ENCODE measurements at regions not wholly inside any gene's neighbourhood (a gene's known extent, or its start where the extent isn't known, plus 50 kb on each side); places are given as distances from the start of the nearest gene placed in this dataset.

- no peaks in the 10 kb centered on the region for H3K27me3 ChIP-seq (ENCODE audit: insufficient read depth, insufficient read length)
- peak; percentile 42 for DNase-seq (ENCODE audit: low read depth, low spot score)
- TF ChIP-seq SUZ12 (IDR thresholded peaks at IDR 0.05; ENCODE audit: extremely low read depth, insufficient read depth, insufficient read length) (no peak), ZNF274 (IDR thresholded peaks at IDR 0.05; ENCODE audit: low read depth, low read length) (no peak), YY1 (IDR thresholded peaks at IDR 0.05; ENCODE audit: insufficient read depth, insufficient read length) (no peak)
- no peak overlapping the region for H3K4me3 ChIP-seq (ENCODE audit: insufficient read length, low read depth)
- H3K9ac ChIP-seq (ENCODE audit: insufficient read length, low read depth) = no peak overlapping the region
- H3K36me3 ChIP-seq (ENCODE audit: insufficient read depth, insufficient read length, low read length) = no peaks in the 10 kb centered on the region
- no peaks in the 10 kb centered on the region for H3K4me1 ChIP-seq (ENCODE audit: insufficient read depth, insufficient read length)
- peaks cover 23% of the 10 kb centered on the region for H3K9me3 ChIP-seq (ENCODE audit: insufficient read depth, low read length)
These were observed 98.6 kb downstream of the BCL2L11 start for GRCh38 chr2:111219285-111219684.

DNA sequence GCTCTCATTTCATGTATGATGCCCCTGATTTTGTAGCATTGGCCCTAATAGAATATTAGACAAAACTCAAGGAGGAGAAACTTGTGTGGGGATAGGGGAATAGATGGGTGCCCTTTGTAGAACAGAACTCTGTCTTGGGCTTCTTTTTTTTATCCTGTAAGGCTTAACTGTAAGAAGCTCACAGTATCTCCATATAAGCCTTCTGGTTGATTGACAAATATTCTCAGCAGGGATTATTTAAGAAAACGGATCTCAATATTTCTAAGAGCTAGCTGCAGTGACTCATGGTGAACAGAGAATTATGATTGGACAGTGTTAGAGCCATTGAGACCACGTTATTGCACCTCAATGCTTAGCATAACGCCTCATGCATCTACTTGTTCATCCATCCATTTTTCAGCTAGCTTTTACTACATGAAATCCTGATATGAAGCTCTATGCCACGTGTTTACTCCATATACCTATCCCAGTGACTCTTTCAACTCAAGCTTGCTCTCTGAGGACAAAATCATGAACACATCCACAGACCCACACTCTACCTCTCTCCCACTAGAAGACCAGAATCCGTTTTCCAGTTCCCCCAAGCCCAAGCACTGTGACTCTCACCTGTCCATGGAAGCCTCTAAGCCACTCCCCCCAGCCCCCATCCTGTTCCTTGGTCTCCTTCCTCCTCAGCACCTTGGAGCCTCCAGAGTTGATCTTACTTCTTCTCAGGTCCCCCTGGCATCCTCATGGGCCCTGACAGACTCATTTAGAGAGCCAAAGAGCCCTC, 99.2 kb downstream of the BCL2L11 start:
- Histone ChIP-seq H3K4me1 (ENCODE audit: insufficient read depth, insufficient read length) (no peaks in the 10 kb centered on the region), H3K9ac (ENCODE audit: insufficient read length, low read depth) (no peak overlapping the region), H3K27me3 (ENCODE audit: insufficient read depth, insufficient read length) (no peaks in the 10 kb centered on the region), H3K9me3 (ENCODE audit: insufficient read depth, low read length) (peaks cover 17% of the 10 kb centered on the region), H3K36me3 (ENCODE audit: insufficient read depth, insufficient read length, low read length) (no peaks in the 10 kb centered on the region), H3K4me3 (ENCODE audit: insufficient read length, low read depth) (no peak overlapping the region)
- TF ChIP-seq ZNF274 (IDR thresholded peaks at IDR 0.05; ENCODE audit: low read depth, low read length) (no peak), SUZ12 (IDR thresholded peaks at IDR 0.05; ENCODE audit: extremely low read depth, insufficient read depth, insufficient read length) (no peak), YY1 (IDR thresholded peaks at IDR 0.05; ENCODE audit: insufficient read depth, insufficient read length) (no peak)
- DNase-seq (ENCODE audit: low read depth, low spot score) = no peak

DNA sequence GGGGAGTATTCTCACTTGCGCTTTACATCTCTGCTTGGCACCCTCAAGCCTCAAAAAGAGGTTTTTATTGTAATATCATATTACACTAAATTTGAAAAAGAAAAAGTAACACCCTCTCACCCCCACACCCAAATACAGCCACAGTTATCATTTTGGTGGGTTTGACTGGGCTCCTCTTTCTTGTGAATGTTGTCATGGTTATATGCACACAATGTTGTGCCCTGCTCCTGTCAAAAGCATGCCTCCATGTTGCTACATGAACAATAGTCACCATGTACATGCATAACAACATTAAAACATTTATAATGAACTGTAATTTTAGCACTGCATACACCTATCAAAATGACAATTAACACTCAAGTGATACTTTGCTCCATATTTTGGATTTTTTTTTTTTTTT, 100.2 kb downstream of the BCL2L11 start:
- H3K36me3 ChIP-seq (ENCODE audit: insufficient read depth, insufficient read length, low read length) = no peaks in the 10 kb centered on the region
- H3K4me1 ChIP-seq (ENCODE audit: insufficient read depth, insufficient read length) = no peaks in the 10 kb centered on the region
- no peak overlapping the region for H3K4me3 ChIP-seq (ENCODE audit: insufficient read length, low read depth)
- no peak for DNase-seq (ENCODE audit: low read depth, low spot score)
- no peaks in the 10 kb centered on the region for H3K27me3 ChIP-seq (ENCODE audit: insufficient read depth, insufficient read length)
- H3K9ac ChIP-seq (ENCODE audit: insufficient read length, low read depth) = no peak overlapping the region
- H3K9me3 ChIP-seq (ENCODE audit: insufficient read depth, low read length) = peaks cover 13% of the 10 kb centered on the region; the same call in 1 of the 2 replicates
- TF ChIP-seq ZNF274 (IDR thresholded peaks at IDR 0.05; ENCODE audit: low read depth, low read length) (no peak), SUZ12 (IDR thresholded peaks at IDR 0.05; ENCODE audit: extremely low read depth, insufficient read depth, insufficient read length) (no peak), YY1 (IDR thresholded peaks at IDR 0.05; ENCODE audit: insufficient read depth, insufficient read length) (no peak)

GRCh38 chr2:111221701-111222100, 101.0 kb downstream of the BCL2L11 start:
- no peaks in the 10 kb centered on the region for H3K36me3 ChIP-seq (ENCODE audit: insufficient read depth, insufficient read length, low read length)
- no peak overlapping the region for H3K9ac ChIP-seq (ENCODE audit: insufficient read length, low read depth)
- DNase-seq (ENCODE audit: low read depth, low spot score) = no peak
- peaks cover 11% of the 10 kb centered on the region; the same call in 1 of the 2 replicates for H3K9me3 ChIP-seq (ENCODE audit: insufficient read depth, low read length)
- no peak overlapping the region for H3K4me3 ChIP-seq (ENCODE audit: insufficient read length, low read depth)
- no peak for TF ChIP-seq YY1 (IDR thresholded peaks at IDR 0.05; ENCODE audit: insufficient read depth, insufficient read length)
- no peak for TF ChIP-seq SUZ12 (IDR thresholded peaks at IDR 0.05; ENCODE audit: extremely low read depth, insufficient read depth, insufficient read length)
- no peak for TF ChIP-seq ZNF274 (IDR thresholded peaks at IDR 0.05; ENCODE audit: low read depth, low read length)
- no peaks in the 10 kb centered on the region for H3K27me3 ChIP-seq (ENCODE audit: insufficient read depth, insufficient read length)
- H3K4me1 ChIP-seq (ENCODE audit: insufficient read depth, insufficient read length) = no peaks in the 10 kb centered on the region

DNA sequence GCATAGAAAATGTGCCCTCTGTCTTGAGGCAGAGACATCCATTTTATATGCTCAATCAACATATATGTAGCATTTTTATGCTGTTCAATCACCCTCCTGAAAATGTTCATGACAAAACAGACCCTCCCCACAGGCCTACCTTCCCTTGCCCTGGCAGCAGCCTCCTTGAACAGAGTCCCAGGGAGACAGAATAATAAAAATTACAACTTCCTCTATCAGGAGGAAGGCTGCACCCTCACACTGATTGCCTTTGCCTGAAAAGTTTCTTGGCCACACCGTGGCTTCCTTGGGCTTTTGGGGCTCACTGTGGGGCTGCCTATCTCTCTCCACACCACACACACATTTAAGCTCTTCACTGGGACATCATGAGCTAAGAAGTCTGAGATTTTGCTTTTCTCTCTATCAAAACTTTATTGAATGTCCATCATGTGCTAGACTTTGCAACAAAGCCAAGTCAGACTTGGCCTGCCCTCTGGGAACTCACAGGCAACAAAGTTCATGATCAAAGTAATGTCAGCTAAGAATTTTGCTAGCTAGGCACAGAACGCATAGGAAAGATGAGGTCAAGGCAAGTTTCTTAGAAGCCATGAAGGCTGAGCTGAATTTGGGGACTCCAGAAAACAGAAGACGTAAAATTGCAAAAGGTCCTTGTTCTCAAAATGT, 101.6 kb downstream of the BCL2L11 start:
- DNase-seq (ENCODE audit: low read depth, low spot score) = no peak
- H3K4me1 ChIP-seq (ENCODE audit: insufficient read depth, insufficient read length) = no peaks in the 10 kb centered on the region
- TF ChIP-seq ZNF274 (IDR thresholded peaks at IDR 0.05; ENCODE audit: low read depth, low read length) = no peak
- no peak for TF ChIP-seq SUZ12 (IDR thresholded peaks at IDR 0.05; ENCODE audit: extremely low read depth, insufficient read depth, insufficient read length)
- TF ChIP-seq YY1 (IDR thresholded peaks at IDR 0.05; ENCODE audit: insufficient read depth, insufficient read length) = no peak

DNA sequence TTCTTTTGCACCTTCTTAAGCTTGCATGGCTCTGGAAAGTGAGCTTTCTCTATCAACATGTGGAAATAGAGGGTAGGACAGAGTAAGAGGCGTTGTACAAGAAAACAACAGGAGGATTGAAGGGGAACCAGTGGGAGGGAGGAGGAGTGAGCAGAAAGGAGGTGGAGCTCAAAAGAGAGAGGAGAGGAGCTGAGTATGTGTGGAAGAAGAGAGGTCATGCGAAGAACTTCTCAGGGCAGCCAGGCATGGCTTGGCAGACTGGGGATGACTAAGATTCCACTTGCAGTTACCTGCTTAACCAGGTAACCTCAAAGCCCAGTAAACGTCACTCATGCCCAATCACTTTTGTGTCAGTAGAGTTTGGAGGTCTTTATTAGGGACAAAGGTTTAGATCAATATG, 105.1 kb downstream of the BCL2L11 start:
- no peak overlapping the region for H3K9ac ChIP-seq (ENCODE audit: insufficient read length, low read depth)
- H3K36me3 ChIP-seq (ENCODE audit: insufficient read depth, insufficient read length, low read length) = no peaks in the 10 kb centered on the region
- TF ChIP-seq YY1 (IDR thresholded peaks at IDR 0.05; ENCODE audit: insufficient read depth, insufficient read length) = no peak
- TF ChIP-seq SUZ12 (IDR thresholded peaks at IDR 0.05; ENCODE audit: extremely low read depth, insufficient read depth, insufficient read length) = no peak
- TF ChIP-seq ZNF274 (IDR thresholded peaks at IDR 0.05; ENCODE audit: low read depth, low read length) = no peak
- no peak overlapping the region for H3K4me3 ChIP-seq (ENCODE audit: insufficient read length, low read depth)
- no peaks in the 10 kb centered on the region for H3K27me3 ChIP-seq (ENCODE audit: insufficient read depth, insufficient read length)
- peaks cover 5% of the 10 kb centered on the region for H3K4me1 ChIP-seq (ENCODE audit: insufficient read depth, insufficient read length)
- DNase-seq (ENCODE audit: low read depth, low spot score) = no peak
- peaks cover 7% of the 10 kb centered on the region; the same call in 1 of the 2 replicates for H3K9me3 ChIP-seq (ENCODE audit: insufficient read depth, low read length)

More for the DNA sequence above, 101.6 kb downstream of the BCL2L11 start:
- Histone ChIP-seq H3K4me3 (ENCODE audit: insufficient read length, low read depth) (no peak overlapping the region), H3K36me3 (ENCODE audit: insufficient read depth, insufficient read length, low read length) (no peaks in the 10 kb centered on the region), H3K27me3 (ENCODE audit: insufficient read depth, insufficient read length) (no peaks in the 10 kb centered on the region), H3K9me3 (ENCODE audit: insufficient read depth, low read length) (peaks cover 5% of the 10 kb centered on the region; the same call in 1 of the 2 replicates), H3K9ac (ENCODE audit: insufficient read length, low read depth) (no peak overlapping the region)

Data from NT2/D1 (cell line).